Prostate gland (tissue), 2 donors: ENCODE measurements at regions not wholly inside any gene's neighbourhood (a gene's known extent, or its start where the extent isn't known, plus 50 kb on each side); places are given as distances from the start of the nearest gene placed in this dataset.

Experiments used
- POLR2A ChIP-seq: fragments of 450-650 bp; IDR thresholded peaks from one replicate; pipeline ENCODE4 v1.6.1; 2016; ENCODE audit warnings: antibody characterized with exemption, mild to moderate bottlenecking
- POLR2AphosphoS5 ChIP-seq: sonication (generic); formaldehyde crosslinking; IDR thresholded peaks from one replicate; pipeline ENCODE4 v1.6.1; 2017; ENCODE audit warnings: antibody characterized with exemption
- TF ChIP-seq, protein P1 (sequence below), 4 experiments: fragments of 200-600 bp in 2 of 4; fragments of 450-650 bp in 2 of 4; sonication (generic) in 2 of 4; IDR thresholded peaks; 1 replicate in 3 of 4; 2 replicates in 1 of 4; pipeline ENCODE4 v1.5.1; 2016 to 2019; ENCODE audit warnings: antibody characterized with exemption in 4 of 4, mild to moderate bottlenecking in 2 of 4, moderate library complexity in 2 of 4

GRCh38 chr18:30583768-30584167 lies 458.8 kb downstream of the DSC3 start:
- TF ChIP-seq, protein P1, sequence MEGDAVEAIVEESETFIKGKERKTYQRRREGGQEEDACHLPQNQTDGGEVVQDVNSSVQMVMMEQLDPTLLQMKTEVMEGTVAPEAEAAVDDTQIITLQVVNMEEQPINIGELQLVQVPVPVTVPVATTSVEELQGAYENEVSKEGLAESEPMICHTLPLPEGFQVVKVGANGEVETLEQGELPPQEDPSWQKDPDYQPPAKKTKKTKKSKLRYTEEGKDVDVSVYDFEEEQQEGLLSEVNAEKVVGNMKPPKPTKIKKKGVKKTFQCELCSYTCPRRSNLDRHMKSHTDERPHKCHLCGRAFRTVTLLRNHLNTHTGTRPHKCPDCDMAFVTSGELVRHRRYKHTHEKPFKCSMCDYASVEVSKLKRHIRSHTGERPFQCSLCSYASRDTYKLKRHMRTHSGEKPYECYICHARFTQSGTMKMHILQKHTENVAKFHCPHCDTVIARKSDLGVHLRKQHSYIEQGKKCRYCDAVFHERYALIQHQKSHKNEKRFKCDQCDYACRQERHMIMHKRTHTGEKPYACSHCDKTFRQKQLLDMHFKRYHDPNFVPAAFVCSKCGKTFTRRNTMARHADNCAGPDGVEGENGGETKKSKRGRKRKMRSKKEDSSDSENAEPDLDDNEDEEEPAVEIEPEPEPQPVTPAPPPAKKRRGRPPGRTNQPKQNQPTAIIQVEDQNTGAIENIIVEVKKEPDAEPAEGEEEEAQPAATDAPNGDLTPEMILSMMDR (IDR thresholded peaks at IDR 0.05), result no peak
- TF ChIP-seq POLR2AphosphoS5, result no peak
- TF ChIP-seq POLR2A, result no peak
